ENCODE measurements at regions not wholly inside any gene's neighbourhood (a gene's known extent, or its start where the extent isn't known, plus 50 kb on each side); places are given as distances from the start of the nearest gene placed in this dataset.
"Not testable (repeated sequence)": the region's sequence is repeated elsewhere in the genome, so short reads cannot be mapped to it uniquely, and the experiment has no call there.

- in situ Hi-C loops (cut with HindIII; ENCODE audit: low sequenced_read_pairs): no loop called here
Observed at GRCh38 chr15:46088486-46089445, 453.9 kb downstream of the SQOR start.

GRCh38 chr15:46089467-46089935, 454.7 kb downstream of the SQOR start:
- in situ Hi-C loops (cut with HindIII; ENCODE audit: low sequenced_read_pairs): no loop called here

- in situ Hi-C loops (cut with HindIII; ENCODE audit: low sequenced_read_pairs): no loop called here
Observed at GRCh38 chr15:46091860-46092450, 457.1 kb downstream of the SQOR start.

GRCh38 chr15:46098006-46098405, 463.2 kb downstream of the SQOR start:
- in situ Hi-C loops (cut with HindIII; ENCODE audit: low sequenced_read_pairs): not testable (repeated sequence)

- in situ Hi-C loops (cut with HindIII; ENCODE audit: low sequenced_read_pairs): no loop called here
Observed at GRCh38 chr15:46110755-46111154, 475.9 kb downstream of the SQOR start.

GRCh38 chr15:46111730-46112129, 476.9 kb downstream of the SQOR start:
- in situ Hi-C loops (cut with HindIII; ENCODE audit: low sequenced_read_pairs): no loop called here

- in situ Hi-C loops (cut with HindIII; ENCODE audit: low sequenced_read_pairs): no loop called here
Observed at GRCh38 chr15:46117071-46117470, 482.2 kb downstream of the SQOR start.

GRCh38 chr15:46120713-46121112, 485.9 kb downstream of the SQOR start:
- in situ Hi-C loops (cut with HindIII; ENCODE audit: low sequenced_read_pairs): no loop called here

- in situ Hi-C loops (cut with HindIII; ENCODE audit: low sequenced_read_pairs): no loop called here
Observed at GRCh38 chr15:46121441-46121840, 486.6 kb downstream of the SQOR start.

- in situ Hi-C loops (cut with HindIII; ENCODE audit: low sequenced_read_pairs): no loop called here
Observed at GRCh38 chr15:46126581-46126980, 491.8 kb downstream of the SQOR start.

- in situ Hi-C loops (cut with HindIII; ENCODE audit: low sequenced_read_pairs): no loop called here
Observed at GRCh38 chr15:46127361-46127874, 492.6 kb downstream of the SQOR start.

- in situ Hi-C loops (cut with HindIII; ENCODE audit: low sequenced_read_pairs): no loop called here
Observed at GRCh38 chr15:46129145-46129544, 494.3 kb downstream of the SQOR start.

GRCh38 chr15:46131876-46132275, 497.0 kb downstream of the SQOR start:
- in situ Hi-C loops (cut with HindIII; ENCODE audit: low sequenced_read_pairs): no loop called here

- in situ Hi-C loops (cut with HindIII; ENCODE audit: low sequenced_read_pairs): no loop called here
Observed at GRCh38 chr15:46137443-46137842, 502.6 kb downstream of the SQOR start.

GRCh38 chr15:46146002-46146401, 511.2 kb downstream of the SQOR start:
- in situ Hi-C loops (cut with HindIII; ENCODE audit: low sequenced_read_pairs): no loop called here

- in situ Hi-C loops (cut with HindIII; ENCODE audit: low sequenced_read_pairs): no loop called here
Observed at GRCh38 chr15:46146915-46147314, 512.1 kb downstream of the SQOR start.

- in situ Hi-C loops (cut with HindIII; ENCODE audit: low sequenced_read_pairs): no loop called here
Observed at GRCh38 chr15:46151786-46152185, 517.0 kb downstream of the SQOR start.

GRCh38 chr15:46166750-46167149, 531.9 kb downstream of the SQOR start:
- in situ Hi-C loops (cut with HindIII; ENCODE audit: low sequenced_read_pairs): no loop called here

GRCh38 chr15:46170326-46170725, 535.5 kb downstream of the SQOR start:
- in situ Hi-C loops (cut with HindIII; ENCODE audit: low sequenced_read_pairs): no loop called here

GRCh38 chr15:46174122-46174521, 539.3 kb downstream of the SQOR start:
- in situ Hi-C loops (cut with HindIII; ENCODE audit: low sequenced_read_pairs): no loop called here

GRCh38 chr15:46177219-46177618, 542.4 kb downstream of the SQOR start:
- in situ Hi-C loops (cut with HindIII; ENCODE audit: low sequenced_read_pairs): no loop called here

- in situ Hi-C loops (cut with HindIII; ENCODE audit: low sequenced_read_pairs): no loop called here
Observed at GRCh38 chr15:46178138-46178537, 543.3 kb downstream of the SQOR start.

Data from DLD1 (cell line).